ENCODE measurements at regions not wholly inside any gene's neighbourhood (a gene's known extent, or its start where the extent isn't known, plus 50 kb on each side); places are given as distances from the start of the nearest gene placed in this dataset.
"Not testable (repeated sequence)": the region's sequence is repeated elsewhere in the genome, so short reads cannot be mapped to it uniquely, and the experiment has no call there.

GRCh38 chr4:66928881-66929280 is 616.4 kb downstream of the CENPC start:
- DNase-seq (ENCODE audit: low spot score), result not testable (repeated sequence)

DNA sequence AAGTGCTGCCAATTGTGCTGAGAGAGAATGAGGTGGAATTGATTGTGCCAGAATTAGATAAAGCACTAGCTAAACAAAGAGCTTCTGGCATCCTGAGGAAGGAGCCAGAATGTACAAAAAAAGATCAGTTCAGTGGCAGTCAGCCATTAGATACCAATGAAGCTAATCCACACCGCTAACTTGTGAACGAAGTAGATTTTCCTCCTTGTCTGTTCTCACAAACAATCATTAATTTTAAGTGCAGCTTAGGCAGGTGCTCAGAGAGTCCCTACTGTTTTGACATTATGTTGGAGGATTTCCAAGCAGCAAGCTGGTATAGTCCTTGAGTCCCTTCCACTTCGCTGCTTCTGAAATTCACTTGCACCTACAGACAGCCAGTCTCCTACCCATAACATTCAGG is 617.4 kb downstream of the CENPC start:
- DNase-seq (ENCODE audit: low spot score), result no peak

- DNase-seq (ENCODE audit: low spot score), result no peak
Measured at GRCh38 chr4:66926687-66927086, 618.6 kb downstream of the CENPC start.

- DNase-seq (ENCODE audit: low spot score), result no peak
Measured at GRCh38 chr4:66923081-66923865, 622.0 kb downstream of the CENPC start.

DNA sequence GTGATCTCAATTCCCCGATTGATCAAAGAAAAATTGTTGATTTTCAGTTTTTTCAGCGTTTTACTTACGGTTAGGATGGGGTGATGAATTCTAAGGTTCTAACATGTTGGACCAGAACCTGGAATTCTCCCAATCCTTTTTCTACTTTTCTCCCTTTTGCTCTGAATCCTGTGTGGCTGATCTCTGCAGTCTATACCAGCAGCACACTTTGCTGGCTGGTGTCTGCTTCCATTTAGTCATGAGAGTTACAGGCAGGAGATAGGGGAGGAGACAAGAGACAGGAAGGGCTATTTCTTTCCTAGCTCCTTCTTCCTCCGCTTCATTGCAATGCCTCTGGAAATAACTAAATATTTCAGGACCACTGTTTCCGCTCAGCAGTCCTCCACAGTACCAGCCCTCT is 623.9 kb downstream of the CENPC start:
- DNase-seq (ENCODE audit: low spot score), result no peak

- no peak for DNase-seq (ENCODE audit: low spot score)
Measured at GRCh38 chr4:66920514-66920913, 624.8 kb downstream of the CENPC start.

- no peak for DNase-seq (ENCODE audit: low spot score)
Measured at GRCh38 chr4:66911880-66912279, 633.4 kb downstream of the CENPC start.

- no peak for DNase-seq (ENCODE audit: low spot score)
Measured at GRCh38 chr4:66906314-66906713, 639.0 kb downstream of the CENPC start.

DNA sequence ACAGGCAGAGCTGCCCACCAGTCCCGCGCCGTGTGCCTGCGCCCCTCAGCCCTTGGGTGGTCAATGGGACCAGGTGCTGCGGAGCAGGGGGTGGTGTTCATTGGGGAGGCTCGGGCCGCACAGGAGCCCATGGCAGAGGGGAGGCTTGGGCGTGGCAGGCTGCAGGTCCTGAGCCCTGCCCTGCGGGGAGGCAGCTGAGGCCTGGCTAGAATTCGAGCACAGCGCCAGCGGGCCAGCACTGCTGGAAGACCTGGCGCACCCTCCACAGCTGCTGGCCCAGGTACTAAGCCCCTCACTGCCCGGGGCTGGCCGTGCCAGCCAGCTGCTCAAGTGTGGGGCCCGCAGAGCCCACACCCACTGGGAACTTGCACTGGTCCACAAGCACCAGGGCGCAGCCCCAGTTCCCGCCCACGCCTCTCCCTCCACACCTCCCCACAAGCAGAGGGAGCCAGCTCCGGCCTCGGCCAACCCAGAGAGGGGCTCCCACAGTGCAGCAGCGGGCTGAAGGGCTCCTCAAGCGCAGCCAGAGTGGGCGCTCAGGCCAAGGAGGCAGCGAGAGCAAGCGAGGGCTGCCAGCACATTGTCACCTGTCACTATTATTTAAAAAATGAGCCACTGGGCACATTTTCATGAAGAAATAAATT is 645.8 kb downstream of the CENPC start:
- DNase-seq (ENCODE audit: low spot score), result no peak

DNA sequence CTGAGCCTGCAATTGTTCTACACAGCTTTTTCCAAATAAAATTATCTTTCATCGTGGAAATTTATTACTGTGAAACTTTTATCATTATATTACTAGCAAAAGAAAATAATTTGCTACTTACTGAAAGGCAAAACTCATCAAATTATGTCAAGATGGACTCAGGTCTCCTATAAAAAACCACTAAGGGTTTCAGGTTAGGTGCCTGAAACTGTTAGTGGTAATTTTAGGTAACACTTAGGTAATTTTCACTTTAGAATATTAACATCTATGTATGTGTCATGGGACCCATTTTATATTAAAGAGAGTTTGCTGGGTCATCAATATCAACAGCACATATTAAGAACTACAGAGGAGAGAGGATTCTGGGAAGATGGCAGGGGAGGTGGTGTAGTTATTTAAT is 651.5 kb downstream of the CENPC start:
- DNase-seq (ENCODE audit: low spot score), result no peak

DNA sequence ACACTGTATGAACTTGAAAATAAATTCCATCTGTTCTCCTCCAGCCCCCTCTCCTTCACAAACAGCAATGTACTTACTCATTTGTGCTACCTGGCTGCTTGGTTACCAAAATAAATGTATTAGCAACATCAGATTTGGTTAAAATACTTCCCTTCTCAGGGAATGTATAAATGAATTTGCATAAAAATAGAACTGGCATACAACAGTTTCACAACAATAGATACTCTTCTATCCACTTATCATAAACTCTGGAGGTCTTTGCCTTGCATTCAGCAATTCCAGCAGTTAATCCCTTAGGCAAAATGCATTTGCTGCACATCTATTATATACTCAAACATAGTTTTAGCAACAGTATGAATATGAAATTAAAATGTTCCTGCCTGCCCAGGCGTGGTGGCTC is 658.2 kb downstream of the CENPC start:
- no peak for DNase-seq (ENCODE audit: low spot score)

DNA sequence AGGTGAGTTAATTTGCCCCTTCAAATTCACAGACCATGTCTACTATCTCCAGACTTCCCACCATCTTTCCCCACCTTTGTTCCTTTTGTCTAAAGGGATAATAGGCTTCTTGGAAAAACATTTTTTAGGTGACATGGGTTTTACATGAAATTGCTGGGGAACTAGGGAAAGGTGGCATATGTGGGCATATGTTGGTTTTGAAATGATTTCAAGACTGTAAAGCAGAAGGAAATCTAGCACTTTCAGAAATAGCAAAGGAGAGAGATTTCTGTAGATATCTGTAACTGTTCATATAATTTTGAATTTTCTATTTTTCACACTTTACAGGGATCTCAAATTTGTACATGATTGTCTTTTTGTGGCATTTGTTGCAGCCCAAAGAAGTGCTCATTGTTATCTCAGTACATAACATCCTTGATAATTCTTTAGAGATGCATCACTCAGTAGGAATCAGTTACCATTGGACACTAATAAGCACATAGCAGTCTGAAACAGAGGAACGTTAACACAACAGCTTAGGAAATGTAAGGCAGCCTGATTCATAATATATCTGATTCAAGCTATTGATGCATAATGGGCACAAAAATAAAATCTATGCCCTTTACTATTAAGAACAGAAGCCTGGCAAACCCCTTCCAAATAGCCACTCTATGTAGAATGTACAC is 659.7 kb downstream of the CENPC start:
- no peak for DNase-seq (ENCODE audit: low spot score)

DNA sequence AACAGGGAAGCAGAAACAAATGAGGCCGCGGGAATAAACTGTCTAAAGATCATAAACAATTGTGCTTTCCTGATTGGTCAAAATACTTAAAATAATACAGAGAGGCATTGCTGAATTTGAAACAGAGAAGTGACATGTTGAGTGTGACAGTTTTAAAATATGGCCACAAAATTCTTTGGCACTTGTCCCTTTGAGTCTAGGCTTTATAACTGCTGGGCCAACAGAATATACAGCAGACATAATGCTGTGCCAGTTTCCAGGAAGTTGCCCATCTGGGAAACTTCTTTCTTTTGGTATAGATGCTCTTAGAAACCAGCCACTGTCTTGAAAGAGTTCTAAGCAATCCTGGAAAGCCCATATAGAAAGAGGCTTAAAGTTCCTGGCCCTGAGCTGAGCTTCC is 668.4 kb downstream of the CENPC start:
- no peak for DNase-seq (ENCODE audit: low spot score)

GRCh38 chr4:66872661-66873060 is 672.6 kb downstream of the CENPC start:
- no peak for DNase-seq (ENCODE audit: low spot score)

- no peak for DNase-seq (ENCODE audit: low spot score)
Measured at GRCh38 chr4:66863481-66863880, 681.8 kb downstream of the CENPC start.

GRCh38 chr4:66855956-66856355 is 689.3 kb downstream of the CENPC start:
- DNase-seq (ENCODE audit: low spot score), result no peak

DNA sequence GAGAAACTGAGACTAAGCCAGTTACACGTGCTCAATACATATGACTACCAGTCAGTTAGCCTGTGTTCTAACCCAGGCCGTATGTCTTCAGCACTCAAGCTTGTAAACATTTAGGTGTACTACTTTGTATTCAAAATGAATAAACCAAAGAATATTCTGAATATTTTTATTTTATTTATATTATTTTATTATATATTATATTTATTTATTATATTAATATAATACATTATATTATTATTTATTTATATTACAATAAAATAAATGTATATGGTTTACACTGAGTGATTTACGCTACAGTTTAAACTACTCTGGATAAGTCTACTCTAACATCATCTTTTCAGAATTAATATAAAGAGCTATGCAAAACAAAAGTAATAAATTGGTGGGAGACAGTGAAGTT is 691.5 kb downstream of the CENPC start:
- no peak for DNase-seq (ENCODE audit: low spot score)

GRCh38 chr4:66852843-66853242 is 692.5 kb downstream of the CENPC start:
- DNase-seq (ENCODE audit: low spot score), result no peak

- DNase-seq (ENCODE audit: low spot score), result no peak
Measured at GRCh38 chr4:66849596-66849995, 695.7 kb downstream of the CENPC start.

DNA sequence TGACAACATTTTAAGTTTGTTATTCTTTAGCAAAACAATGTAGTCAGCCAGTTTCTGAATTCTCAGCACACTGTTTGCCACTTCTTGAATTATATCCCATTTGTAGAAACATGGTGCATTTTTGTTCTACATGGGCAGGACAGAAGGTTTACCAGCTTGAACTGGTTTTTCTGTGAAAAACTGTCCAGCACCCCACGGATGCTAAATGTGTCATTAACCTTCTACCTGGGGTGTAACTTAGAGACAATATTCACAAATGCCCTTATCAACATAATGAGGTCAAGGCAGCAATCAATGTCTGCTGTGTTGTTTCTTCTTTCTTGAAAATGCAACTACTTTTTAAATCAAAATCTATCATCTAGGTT is 702.6 kb downstream of the CENPC start:
- no peak for DNase-seq (ENCODE audit: low spot score)

GRCh38 chr4:66842026-66842723 is 703.1 kb downstream of the CENPC start:
- no peak for DNase-seq (ENCODE audit: low spot score)

DNA sequence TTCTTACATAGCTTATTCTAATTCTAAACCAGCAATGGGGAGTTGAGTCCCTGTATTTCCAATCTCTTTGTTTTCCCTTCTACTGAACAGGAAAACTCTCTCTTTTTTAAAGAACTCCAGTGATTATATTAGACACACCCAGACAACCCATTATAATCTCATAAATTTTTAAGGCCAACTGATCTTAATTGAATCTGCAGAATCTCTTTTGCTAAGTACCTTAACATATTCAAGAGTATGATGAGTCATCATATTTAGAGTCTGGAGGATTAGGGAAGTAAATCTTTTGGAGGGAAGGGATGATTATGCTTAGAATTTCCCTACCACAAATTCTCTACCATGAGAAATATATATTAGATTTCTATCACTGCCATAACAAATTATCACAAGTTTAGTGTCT is 705.1 kb downstream of the CENPC start:
- DNase-seq (ENCODE audit: low spot score), result no peak

All from AG20443 (cell line).